CD14-positive monocyte (primary cell): ENCODE measurements at regions not wholly inside any gene's neighbourhood (a gene's known extent, or its start where the extent isn't known, plus 50 kb on each side); places are given as distances from the start of the nearest gene placed in this dataset.

Experiments
- DNase-seq, 3 donors: peaks; one replicate each; pipeline ENCODE4 v3.0.0-alpha.2; 2011 to 2022
- H2AFZ ChIP-seq: 2 replicates; pipeline ENCODE4 v1.6.0; 2012; ENCODE audit warnings: mild to moderate bottlenecking, low read depth, low read length, inconsistent platforms; ENCODE audit not compliant: insufficient read depth, poor library complexity, severe bottlenecking
- H3K27ac ChIP-seq, 2 donors: 1 replicate in 1 of 2; 2 replicates in 1 of 2; pipeline ENCODE4 v1.5.1; 2012 to 2013; ENCODE audit warnings: low read length in 2 of 2, control low read depth in 1 of 2, inconsistent platforms in 1 of 2, low read depth in 1 of 2, mild to moderate bottlenecking in 1 of 2
- H3K27me3 ChIP-seq, 2 donors: one replicate each; pipeline versions ENCODE4 v1.6.0 to v1.6.1; 2011 to 2013; ENCODE audit warnings: low read length in 2 of 2; ENCODE audit not compliant: control insufficient read depth in 2 of 2, insufficient read depth in 2 of 2
- H3K36me3 ChIP-seq, 2 donors: replicated peaks in 1 of 2; 1 replicate in 1 of 2; 2 replicates in 1 of 2; pipeline versions ENCODE4 v1.5.1 to v1.6.1; 2012 to 2013; ENCODE audit warnings: low read length in 2 of 2, control low read depth in 1 of 2, inconsistent platforms in 1 of 2, mild to moderate bottlenecking in 1 of 2; ENCODE audit not compliant: insufficient read depth in 2 of 2, control insufficient read depth in 1 of 2
- H3K4me1 ChIP-seq, 2 donors: 1 replicate in 1 of 2; 2 replicates in 1 of 2; pipeline versions ENCODE4 v1.5.1 to v1.6.1; 2012 to 2013; ENCODE audit warnings: low read length in 2 of 2, control low read depth in 1 of 2, inconsistent platforms in 1 of 2, mild to moderate bottlenecking in 1 of 2, moderate library complexity in 1 of 2; ENCODE audit not compliant: insufficient read depth in 2 of 2, control insufficient read depth in 1 of 2
- H3K4me2 ChIP-seq: replicated peaks from 2 replicates; pipeline ENCODE3; 2012; ENCODE audit warnings: low read length, moderate library complexity, mild to moderate bottlenecking; ENCODE audit not compliant: poor library complexity, severe bottlenecking; ENCODE audit errors: extremely low read depth
- H3K4me3 ChIP-seq, 3 experiments: fragments of 200-600 bp in 1 of 3; sonication (generic) in 1 of 3; replicated peaks in 1 of 3; 1 replicate in 2 of 3; 2 replicates in 1 of 3; pipeline ENCODE4 v1.5.1; 2011 to 2013; ENCODE audit warnings: low read length in 3 of 3, mild to moderate bottlenecking in 3 of 3, control low read depth in 2 of 3, low read depth in 2 of 3, inconsistent platforms in 1 of 3, moderate library complexity in 1 of 3
- H3K79me2 ChIP-seq: 2 replicates; pipeline ENCODE4 v1.6.0; 2012; ENCODE audit warnings: mild to moderate bottlenecking, control low read depth, inconsistent platforms, low read length, moderate library complexity; ENCODE audit not compliant: insufficient read depth
- H3K9ac ChIP-seq: 2 replicates; pipeline ENCODE4 v1.6.0; 2017; ENCODE audit warnings: low read length, mild to moderate bottlenecking; ENCODE audit not compliant: insufficient read depth, poor library complexity, severe bottlenecking
- H3K9me3 ChIP-seq, 2 donors: replicated peaks in 1 of 2; 1 replicate in 1 of 2; 2 replicates in 1 of 2; pipeline versions ENCODE4 v1.5.1 to v1.6.1; 2012 to 2013; ENCODE audit warnings: low read length in 2 of 2, control low read depth in 1 of 2; ENCODE audit not compliant: control insufficient read depth in 1 of 2, insufficient read depth in 1 of 2
- H4K20me1 ChIP-seq: 2 replicates; pipeline ENCODE4 v1.6.0; 2012; ENCODE audit warnings: mild to moderate bottlenecking, low read length, control low read depth, moderate library complexity; ENCODE audit not compliant: insufficient read depth
- H3K27ac Mint-ChIP-seq, 7 donors: one replicate each; pipeline ENCODE4 v1.8.0; 2020; ENCODE audit warnings: mild to moderate bottlenecking in 7 of 7, mixed read lengths in 7 of 7, moderate library complexity in 6 of 7, inconsistent platforms in 2 of 7
- H3K27me3 Mint-ChIP-seq, 3 donors: one replicate each; pipeline ENCODE4 v1.8.0; 2021 to 2022; ENCODE audit warnings: low read depth in 3 of 3, mild to moderate bottlenecking in 3 of 3, mixed read lengths in 3 of 3, moderate library complexity in 3 of 3, inconsistent platforms in 1 of 3
- H3K36me3 Mint-ChIP-seq, 2 donors: one replicate each; pipeline ENCODE4 v1.8.0; 2020; ENCODE audit warnings: mixed read lengths in 2 of 2, inconsistent platforms in 1 of 2, mild to moderate bottlenecking in 1 of 2
- H3K4me1 Mint-ChIP-seq: one replicate; pipeline ENCODE4 v1.8.0; 2020; ENCODE audit warnings: mild to moderate bottlenecking, mixed read lengths
- H3K4me3 Mint-ChIP-seq, 2 donors: one replicate each; pipeline ENCODE4 v1.8.0; 2020; ENCODE audit warnings: mild to moderate bottlenecking in 2 of 2, mixed read lengths in 2 of 2, moderate library complexity in 1 of 2
- H3K9me3 Mint-ChIP-seq, 7 donors: one replicate each; pipeline ENCODE4 v1.8.0; 2020 to 2022; ENCODE audit warnings: mixed read lengths in 7 of 7, mild to moderate bottlenecking in 6 of 7, moderate library complexity in 6 of 7, inconsistent platforms in 2 of 7
- CTCF ChIP-seq: fragments of 200-600 bp; IDR thresholded peaks from one replicate; pipeline ENCODE4 v1.8.0; 2022; ENCODE audit warnings: antibody characterized with exemption, mild to moderate bottlenecking
- WGBS: methylation state at CpG from one replicate; pipeline ENCODE4 v1.1.5; 2013; ENCODE audit warnings: missing lambda C conversion rate; ENCODE audit not compliant: insufficient coverage; 5-methylcytosine and 5-hydroxymethylcytosine counted together
- intact Hi-C, 2 donors: fragments of 100-400 bp; cut with micrococcal nuclease; formaldehyde crosslinking; loops; one replicate each; pipeline versions ENCODE4 v1.15.0 to v1.15.1; 2023

- intact Hi-C loops, result no loop called here
- no peak for TF ChIP-seq CTCF
- Histone ChIP-seq H4K20me1 (no peaks in the 10 kb centered on the region), H3K79me2 (no peaks in the 10 kb centered on the region), H2AFZ (no peak overlapping the region), H3K27ac (no peak overlapping the region), H3K9ac (no peak overlapping the region), H3K4me3 (no peak overlapping the region), H3K27me3 (no peaks in the 10 kb centered on the region), H3K4me1 (no peaks in the 10 kb centered on the region), H3K36me3 (no peaks in the 10 kb centered on the region), H3K4me2 (no peak overlapping the region), H3K9me3 (peaks cover 0 to 8% of the 10 kb centered on the region in 2 donors)
- WGBS, result 77% methylated on average over 2 of the region's 4 CpGs
- Mint-ChIP-seq H3K27ac (no peak overlapping the region), H3K9me3 (peaks cover 3 to 15% (median 11%) of the 10 kb centered on the region in 7 donors), H3K36me3 (no peaks in the 10 kb centered on the region), H3K4me1 (no peaks in the 10 kb centered on the region), H3K4me3 (no peak overlapping the region), H3K27me3 (no peaks in the 10 kb centered on the region)
- DNase-seq, result no peak
Measured at GRCh38 chr6:153405931-153406330, 274.8 kb upstream of the RGS17 start.

- WGBS, result no CpG with 5 or more reads among the region's 2 CpGs
- H4K20me1 ChIP-seq, result no peaks in the 10 kb centered on the region
- Mint-ChIP-seq H3K9me3 (peaks cover 4 to 19% (median 12%) of the 10 kb centered on the region in 7 donors), H3K27me3 (peaks cover 0 to 2% (median 0%) of the 10 kb centered on the region in 3 donors), H3K27ac (no peak overlapping the region), H3K4me1 (no peaks in the 10 kb centered on the region), H3K4me3 (no peak overlapping the region), H3K36me3 (no peaks in the 10 kb centered on the region)
- intact Hi-C loops, result no loop called here
- TF ChIP-seq CTCF, result no peak
- DNase-seq, result no peak
- no peaks in the 10 kb centered on the region for H3K4me1 ChIP-seq
- no peak overlapping the region for H3K27ac ChIP-seq
- H3K9ac ChIP-seq, result no peak overlapping the region
- no peak overlapping the region for H3K4me2 ChIP-seq
- no peak overlapping the region for H3K4me3 ChIP-seq
- no peaks in the 10 kb centered on the region for H3K79me2 ChIP-seq
- peaks cover 0 to 12% of the 10 kb centered on the region in 2 donors for H3K9me3 ChIP-seq
- no peaks in the 10 kb centered on the region for H3K27me3 ChIP-seq
- no peaks in the 10 kb centered on the region for H3K36me3 ChIP-seq
- H2AFZ ChIP-seq, result no peak overlapping the region
Measured at GRCh38 chr6:153401751-153402150, 270.7 kb upstream of the RGS17 start.
